ENCODE measurements at regions not wholly inside any gene's neighbourhood (a gene's known extent, or its start where the extent isn't known, plus 50 kb on each side); places are given as distances from the start of the nearest gene placed in this dataset.

DNA sequence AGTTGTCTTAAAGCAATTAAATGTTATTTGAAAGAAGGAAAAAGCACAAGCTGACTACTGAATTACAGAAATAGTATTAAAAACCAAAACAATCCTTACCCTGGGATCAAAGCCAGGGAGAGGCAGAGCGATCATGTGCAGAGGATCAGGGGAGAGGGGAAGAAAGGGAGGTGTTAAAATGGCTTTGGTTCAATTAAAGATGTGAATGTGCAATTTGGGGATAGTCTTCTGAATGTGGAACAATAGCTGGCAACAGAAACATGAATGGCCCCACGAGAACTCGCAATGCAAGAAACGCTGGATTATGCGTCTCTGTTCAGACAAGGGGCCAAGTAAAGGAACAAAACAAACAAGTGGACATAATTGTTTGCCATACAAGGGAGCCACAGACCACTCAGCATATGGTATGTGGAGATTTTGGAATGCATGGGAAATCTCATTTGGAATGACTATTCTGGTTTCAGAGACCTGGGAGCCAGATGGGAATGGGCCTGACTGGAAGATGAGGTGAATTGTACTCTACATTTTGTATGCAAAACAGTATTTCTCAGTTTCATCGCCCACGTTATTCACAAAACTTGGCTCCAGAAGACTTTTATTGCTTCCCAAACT, 155.4 kb downstream of the SLC4A3 start:
- intact Hi-C loops (cut with DNase I; ENCODE audit: low total_unique reads): no loop called here
- in situ Hi-C loops (cut with MboI; ENCODE audit: low sequenced_read_pairs in 4 of 4): no loop called here
- Histone ChIP-seq H3K36me3 (no peaks in the 10 kb centered on the region), H3K9me3 (no peaks in the 10 kb centered on the region), H3K27me3 (no peaks in the 10 kb centered on the region), H3K4me3 (no peak overlapping the region), H3K27ac (no peak overlapping the region), H3K4me1 (no peaks in the 10 kb centered on the region)
- no peak for DNase-seq
- ATAC-seq: no peak
- TF ChIP-seq POLR2A (IDR thresholded peaks at IDR 0.05): no peak
- TF ChIP-seq, protein P1, sequence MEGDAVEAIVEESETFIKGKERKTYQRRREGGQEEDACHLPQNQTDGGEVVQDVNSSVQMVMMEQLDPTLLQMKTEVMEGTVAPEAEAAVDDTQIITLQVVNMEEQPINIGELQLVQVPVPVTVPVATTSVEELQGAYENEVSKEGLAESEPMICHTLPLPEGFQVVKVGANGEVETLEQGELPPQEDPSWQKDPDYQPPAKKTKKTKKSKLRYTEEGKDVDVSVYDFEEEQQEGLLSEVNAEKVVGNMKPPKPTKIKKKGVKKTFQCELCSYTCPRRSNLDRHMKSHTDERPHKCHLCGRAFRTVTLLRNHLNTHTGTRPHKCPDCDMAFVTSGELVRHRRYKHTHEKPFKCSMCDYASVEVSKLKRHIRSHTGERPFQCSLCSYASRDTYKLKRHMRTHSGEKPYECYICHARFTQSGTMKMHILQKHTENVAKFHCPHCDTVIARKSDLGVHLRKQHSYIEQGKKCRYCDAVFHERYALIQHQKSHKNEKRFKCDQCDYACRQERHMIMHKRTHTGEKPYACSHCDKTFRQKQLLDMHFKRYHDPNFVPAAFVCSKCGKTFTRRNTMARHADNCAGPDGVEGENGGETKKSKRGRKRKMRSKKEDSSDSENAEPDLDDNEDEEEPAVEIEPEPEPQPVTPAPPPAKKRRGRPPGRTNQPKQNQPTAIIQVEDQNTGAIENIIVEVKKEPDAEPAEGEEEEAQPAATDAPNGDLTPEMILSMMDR (IDR thresholded peaks at IDR 0.05 in 4 of 5, conservative IDR thresholded peaks at IDR 0.05 in 1 of 5): no peak

- Histone ChIP-seq H3K4me1 (no peaks in the 10 kb centered on the region), H3K9me3 (no peaks in the 10 kb centered on the region), H3K27ac (no peak overlapping the region), H3K36me3 (no peaks in the 10 kb centered on the region), H3K4me3 (no peak overlapping the region), H3K27me3 (no peaks in the 10 kb centered on the region)
- DNase-seq: no peak
- in situ Hi-C loops (cut with MboI; ENCODE audit: low sequenced_read_pairs in 4 of 4) (no loop called here), intact Hi-C loops (cut with DNase I; ENCODE audit: low total_unique reads) (no loop called here)
- ATAC-seq: no peak
- no peak for TF ChIP-seq POLR2A (IDR thresholded peaks at IDR 0.05)
- TF ChIP-seq, protein P1 (IDR thresholded peaks at IDR 0.05 in 4 of 5, conservative IDR thresholded peaks at IDR 0.05 in 1 of 5): no peak
These were observed 156.0 kb downstream of the SLC4A3 start for GRCh38 chr2:219783359-219783975.

GRCh38 chr2:219784178-219784577, 156.7 kb downstream of the SLC4A3 start:
- DNase-seq (no peak), ATAC-seq (no peak)
- Histone ChIP-seq H3K36me3 (no peaks in the 10 kb centered on the region), H3K27me3 (no peaks in the 10 kb centered on the region), H3K4me1 (no peaks in the 10 kb centered on the region), H3K9me3 (no peaks in the 10 kb centered on the region), H3K27ac (no peak overlapping the region), H3K4me3 (no peak overlapping the region)
- intact Hi-C loops (cut with DNase I; ENCODE audit: low total_unique reads) (no loop called here), in situ Hi-C loops (cut with MboI; ENCODE audit: low sequenced_read_pairs in 4 of 4) (no loop called here)
- TF ChIP-seq, protein P1 (IDR thresholded peaks at IDR 0.05 in 4 of 5, conservative IDR thresholded peaks at IDR 0.05 in 1 of 5): no peak
- no peak for TF ChIP-seq POLR2A (IDR thresholded peaks at IDR 0.05)

GRCh38 chr2:219789476-219789875, 162.0 kb downstream of the SLC4A3 start:
- ATAC-seq (no peak), DNase-seq (no peak)
- H3K4me3 ChIP-seq: no peak overlapping the region
- H3K36me3 ChIP-seq: no peaks in the 10 kb centered on the region
- in situ Hi-C loops (cut with MboI; ENCODE audit: low sequenced_read_pairs in 4 of 4): no loop called here
- intact Hi-C loops (cut with DNase I; ENCODE audit: low total_unique reads): no loop called here
- H3K4me1 ChIP-seq: no peaks in the 10 kb centered on the region
- H3K9me3 ChIP-seq: no peaks in the 10 kb centered on the region
- no peaks in the 10 kb centered on the region for H3K27me3 ChIP-seq
- H3K27ac ChIP-seq: no peak overlapping the region
- TF ChIP-seq POLR2A (IDR thresholded peaks at IDR 0.05): no peak
- TF ChIP-seq, protein P1 (IDR thresholded peaks at IDR 0.05 in 4 of 5, conservative IDR thresholded peaks at IDR 0.05 in 1 of 5): no peak

Data from gastrocnemius medialis (tissue), 4 donors.